ENCODE measurements at regions not wholly inside any gene's neighbourhood (a gene's known extent, or its start where the extent isn't known, plus 50 kb on each side); places are given as distances from the start of the nearest gene placed in this dataset.

DNA sequence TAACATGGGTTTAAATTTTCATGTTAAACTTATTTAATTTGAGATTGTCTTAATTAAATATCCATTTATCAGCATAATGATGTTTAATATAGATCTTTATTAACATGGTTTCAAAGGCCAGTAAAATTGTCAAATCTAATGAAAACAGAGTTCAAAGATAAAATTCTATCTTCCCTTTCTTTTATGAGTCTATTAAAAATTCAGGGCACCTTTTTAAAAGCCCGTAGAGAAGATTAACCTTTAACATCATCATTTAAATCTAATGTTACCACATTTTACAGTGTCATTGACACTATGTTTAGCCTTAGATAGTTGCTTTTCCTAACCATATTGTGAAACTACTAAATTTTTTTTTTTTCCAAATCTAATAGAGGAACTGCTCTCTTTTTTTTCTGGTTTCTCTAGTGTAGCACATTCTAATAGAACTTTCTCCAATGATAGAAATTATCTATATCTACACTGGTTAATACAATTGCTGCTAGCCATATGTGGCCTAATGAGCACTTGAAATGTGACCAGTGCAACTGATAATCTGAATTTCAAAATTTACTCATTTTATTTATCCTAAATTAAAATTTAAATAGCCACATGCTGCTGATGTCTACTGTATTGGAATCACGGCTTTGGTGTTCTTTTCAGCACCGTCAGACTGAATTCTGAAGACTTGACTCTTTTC is 410.9 kb downstream of the UTRN start:
- peak; percentile 82 for FAIRE-seq

DNA sequence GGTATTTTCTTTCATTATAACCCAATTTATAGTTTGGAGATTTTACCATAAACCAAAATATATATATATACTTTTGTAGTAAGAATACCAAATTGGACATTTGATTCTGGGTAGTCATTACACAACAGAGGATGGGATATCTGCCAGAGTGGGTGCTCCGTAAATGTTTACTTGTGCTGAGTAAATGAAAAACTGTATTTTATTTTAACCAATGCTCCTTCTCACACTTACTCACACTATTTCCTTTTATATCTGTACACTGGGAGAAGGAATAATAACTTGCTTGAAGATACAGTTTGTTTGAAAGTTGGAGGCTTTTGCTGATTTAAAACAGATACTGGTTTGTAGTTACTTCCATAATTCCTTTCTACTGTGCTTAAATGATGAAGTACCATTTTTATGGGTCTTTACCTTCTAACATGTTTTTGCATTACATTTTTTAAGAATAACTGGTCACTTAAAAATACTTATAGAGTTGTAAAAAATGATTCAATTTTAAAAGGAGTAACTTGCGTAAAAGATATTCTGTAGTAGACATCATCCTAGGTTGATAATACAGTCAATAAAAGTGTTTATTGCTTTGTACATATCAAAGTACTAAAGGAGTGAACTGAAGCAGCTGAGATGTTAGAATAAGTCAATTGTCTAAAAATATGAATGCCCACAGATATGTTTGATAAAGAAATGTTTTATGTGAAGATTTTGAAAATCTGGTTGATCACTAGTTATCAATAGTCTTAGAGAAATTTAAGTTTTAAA is 411.7 kb downstream of the UTRN start:
- peak; percentile 48 for FAIRE-seq

GRCh38 chr6:144697369-144697760 is 412.2 kb downstream of the UTRN start:
- FAIRE-seq, result peak; percentile 54

DNA sequence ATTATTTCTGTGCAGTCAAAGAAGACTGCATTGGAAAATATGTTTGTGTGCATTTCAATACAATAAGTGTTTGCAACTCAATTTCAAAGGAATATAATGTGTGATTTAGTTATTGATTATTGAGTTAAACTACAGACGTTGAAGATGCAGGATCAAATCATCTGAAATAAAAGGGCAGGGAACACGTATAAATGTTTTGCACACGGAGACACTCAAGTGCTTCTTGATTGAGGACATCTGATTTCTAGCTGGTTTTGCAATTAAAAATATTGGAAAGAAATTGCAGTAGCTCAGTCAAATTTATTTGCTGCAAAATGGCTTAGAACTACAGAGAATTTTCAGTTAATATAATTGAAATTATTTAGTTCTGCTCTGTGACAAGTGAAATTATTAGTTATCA is 412.7 kb downstream of the UTRN start:
- no peak for FAIRE-seq

- no peak for FAIRE-seq
These were observed 417.6 kb downstream of the UTRN start for GRCh38 chr6:144702781-144703180.

- no peak for FAIRE-seq
These were observed 425.1 kb downstream of the UTRN start for GRCh38 chr6:144710207-144710606.

- FAIRE-seq, result no peak
These were observed 426.5 kb downstream of the UTRN start for GRCh38 chr6:144711661-144712060.

- no peak for FAIRE-seq
These were observed 427.4 kb downstream of the UTRN start for GRCh38 chr6:144712541-144712940.

GRCh38 chr6:144714021-144714712 is 429.0 kb downstream of the UTRN start:
- FAIRE-seq, result peak; percentile 93

DNA sequence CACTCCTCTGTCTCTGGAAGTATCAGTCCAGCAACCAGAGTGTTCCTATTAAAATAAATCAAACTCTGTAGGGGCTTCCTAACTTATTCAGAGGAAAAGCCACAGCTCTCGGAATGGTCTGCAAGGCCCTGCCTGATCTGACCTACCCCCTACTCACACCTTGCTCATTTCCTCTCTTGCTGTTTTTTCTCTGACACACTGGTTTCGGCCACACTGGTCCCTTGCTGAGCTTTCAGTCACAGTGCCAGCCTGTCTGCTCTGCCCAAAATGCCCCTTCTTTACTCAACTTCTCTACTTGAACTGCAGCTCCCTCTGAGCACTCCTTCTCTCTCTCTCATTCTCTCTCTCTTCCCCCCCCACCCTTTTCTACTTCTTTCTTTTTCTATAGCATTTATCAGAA is 430.2 kb downstream of the UTRN start:
- FAIRE-seq, result no peak

DNA sequence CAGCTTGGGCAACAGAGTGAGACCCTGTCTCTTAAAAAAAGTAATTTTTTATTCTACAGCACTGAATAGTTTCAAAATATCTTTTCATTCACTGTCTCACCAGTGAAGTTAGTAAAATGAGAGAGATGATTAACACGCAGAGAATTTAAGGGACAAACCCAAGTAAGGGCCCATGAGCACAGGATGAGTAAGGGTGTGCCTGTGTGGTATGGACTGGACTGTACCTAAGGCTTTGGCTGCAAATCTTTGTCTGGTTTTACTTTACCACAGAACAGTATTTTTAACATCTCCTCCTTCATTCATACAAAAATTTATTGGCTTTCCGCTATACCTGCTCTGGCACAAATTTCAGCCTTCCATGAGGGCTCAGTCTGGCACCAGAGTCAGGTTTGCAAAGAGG is 433.3 kb downstream of the UTRN start:
- FAIRE-seq, result no peak

DNA sequence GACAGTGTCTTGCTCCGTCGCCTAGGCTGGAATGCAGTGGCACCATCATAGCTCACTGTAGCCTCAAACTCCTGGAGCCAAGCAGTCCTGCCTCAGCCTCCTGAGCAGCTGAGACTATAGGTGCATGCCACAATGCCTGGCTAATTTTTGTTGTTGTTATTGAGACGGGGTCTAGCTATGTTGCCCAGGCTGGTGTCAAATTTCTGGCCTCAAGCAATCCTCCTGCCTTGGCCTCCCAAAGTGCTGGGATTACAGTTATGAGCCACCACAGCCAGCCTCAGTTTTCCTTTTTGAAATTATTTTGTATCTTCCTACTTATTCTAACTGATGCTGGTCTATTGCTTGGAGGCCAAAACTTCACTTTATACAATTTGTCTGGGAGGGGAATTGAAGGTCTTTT is 436.1 kb downstream of the UTRN start:
- FAIRE-seq, result no peak

GRCh38 chr6:144722154-144722737 is 437.1 kb downstream of the UTRN start:
- no peak for FAIRE-seq

DNA sequence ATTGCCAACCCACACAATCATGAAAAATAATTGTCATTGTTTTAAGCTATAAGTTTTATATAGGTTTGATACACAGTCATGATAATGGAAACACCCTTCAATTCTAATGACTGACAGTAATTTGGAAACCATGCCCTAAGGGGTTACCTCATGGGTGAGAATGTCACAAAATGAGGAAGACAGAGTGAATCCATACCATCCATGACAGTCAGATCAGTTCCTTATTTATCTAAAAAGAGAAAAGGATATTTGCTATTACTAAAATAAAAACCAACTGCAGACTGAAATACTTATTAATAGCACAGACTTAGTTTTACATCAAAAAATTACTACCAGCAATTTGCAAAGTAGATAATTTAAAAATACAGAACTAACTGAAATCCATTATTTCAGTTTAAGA is 437.8 kb downstream of the UTRN start:
- no peak for FAIRE-seq

DNA sequence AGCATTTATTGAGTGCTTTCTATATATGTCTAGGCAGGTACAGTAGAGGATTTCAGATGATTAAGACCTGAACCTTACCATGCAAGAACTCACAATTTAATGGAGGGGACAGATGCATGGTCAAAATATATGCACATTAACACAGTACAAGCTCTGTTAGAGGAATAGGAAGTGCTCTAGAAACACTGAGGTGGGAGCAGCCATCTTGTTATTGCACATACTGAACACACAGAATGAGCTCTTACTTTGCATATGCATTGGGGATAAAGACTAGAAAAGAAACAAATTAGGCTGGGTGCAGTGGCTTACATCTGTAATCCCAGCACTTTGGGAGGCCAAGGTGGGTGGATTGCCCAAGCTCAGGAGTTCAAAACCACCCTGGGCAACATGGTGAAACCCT is 438.3 kb downstream of the UTRN start:
- FAIRE-seq, result no peak

DNA sequence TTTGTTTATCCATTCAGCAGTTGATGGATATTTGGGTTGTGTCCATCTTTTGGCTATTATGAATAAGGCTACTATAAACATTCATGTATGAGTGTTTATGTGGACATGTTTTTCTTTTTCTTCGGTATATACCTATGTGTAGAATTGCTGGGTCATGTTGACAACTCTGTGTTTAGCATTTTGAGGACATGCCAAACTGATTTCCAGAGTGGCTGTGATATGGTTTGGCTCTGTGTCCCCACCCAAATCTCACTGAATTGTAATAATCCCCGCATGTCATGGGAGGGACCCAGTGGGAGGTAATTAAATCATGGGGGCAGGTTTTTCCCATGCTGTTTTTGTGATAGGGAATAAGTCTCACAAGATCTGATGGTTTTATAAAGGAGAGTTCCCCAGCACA is 439.7 kb downstream of the UTRN start:
- no peak for FAIRE-seq

- FAIRE-seq, result no peak
These were observed 440.8 kb downstream of the UTRN start for GRCh38 chr6:144725736-144726522.

DNA sequence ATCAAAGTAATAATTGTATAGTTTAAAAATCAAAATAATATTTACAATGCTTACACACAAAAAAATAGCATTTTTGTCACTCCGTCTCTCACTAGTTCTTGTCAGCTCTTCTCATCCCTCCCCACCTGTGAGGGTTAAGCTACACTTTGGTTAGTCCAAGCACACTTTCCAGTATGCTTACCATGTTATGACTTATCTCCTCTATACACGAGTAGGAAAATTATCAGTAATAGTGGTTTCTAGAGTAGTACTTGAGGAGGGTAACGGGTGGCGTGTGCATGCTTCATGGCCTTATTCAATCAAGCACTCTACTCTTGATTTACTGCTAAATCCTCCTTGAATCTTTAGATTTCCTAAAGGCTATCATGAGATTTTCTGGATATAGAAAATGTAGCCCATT is 443.7 kb downstream of the UTRN start:
- no peak for FAIRE-seq

- no peak for FAIRE-seq
These were observed 444.4 kb downstream of the UTRN start for GRCh38 chr6:144729502-144729901.

DNA sequence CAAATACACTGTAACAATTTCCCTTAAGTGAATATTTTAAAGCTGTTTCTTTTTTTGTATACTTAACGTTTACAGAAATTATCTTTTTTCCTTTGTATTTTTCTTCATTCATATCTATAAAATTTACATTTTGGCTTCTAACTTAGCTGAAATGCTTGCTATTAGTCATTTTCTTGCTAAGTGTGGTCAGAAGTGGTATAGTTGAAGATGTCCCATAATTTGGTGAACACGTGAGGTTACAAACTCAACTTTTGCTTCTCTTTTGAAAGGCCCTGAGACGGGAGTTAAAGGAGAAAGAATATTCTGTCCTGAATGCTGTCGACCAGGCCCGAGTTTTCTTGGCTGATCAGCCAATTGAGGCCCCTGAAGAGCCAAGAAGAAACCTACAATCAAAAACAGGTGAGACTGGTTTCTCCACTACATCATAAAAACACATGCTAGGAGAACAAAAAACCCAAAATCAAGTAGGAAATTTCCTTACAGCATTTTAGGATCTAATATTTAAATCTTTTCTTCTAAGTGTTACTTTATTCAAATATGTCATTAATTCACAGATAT is 445.0 kb downstream of the UTRN start:
- no peak for FAIRE-seq

- no peak for FAIRE-seq
These were observed 446.1 kb downstream of the UTRN start for GRCh38 chr6:144731229-144731628.

DNA sequence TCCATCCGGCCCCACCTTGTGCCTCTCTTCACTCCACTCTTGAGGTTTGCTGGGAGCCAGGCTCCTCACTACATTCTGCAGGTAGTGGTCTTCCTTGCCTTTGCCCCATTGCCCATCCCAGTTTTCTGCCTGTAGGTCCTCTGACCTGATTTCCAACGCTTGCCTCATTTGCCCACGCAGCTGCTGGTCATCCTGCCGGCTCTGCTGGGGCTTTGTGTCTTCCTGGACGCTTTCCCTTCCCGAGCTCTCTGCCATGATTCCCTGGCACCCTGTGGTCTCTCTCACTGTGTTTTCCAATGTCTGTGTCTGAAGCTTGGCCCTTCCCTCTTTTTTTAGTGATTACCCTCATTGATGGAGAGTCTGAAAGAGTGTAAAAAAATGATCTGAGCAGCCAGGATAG is 451.6 kb downstream of the UTRN start:
- FAIRE-seq, result no peak
